Prostate gland (tissue), 2 donors: ENCODE measurements at regions not wholly inside any gene's neighbourhood (a gene's known extent, or its start where the extent isn't known, plus 50 kb on each side); places are given as distances from the start of the nearest gene placed in this dataset.

ENCODE experiments used
- CTCF ChIP-seq, 4 experiments: fragments of 200-600 bp in 2 of 4; fragments of 450-650 bp in 2 of 4; sonication (generic) in 2 of 4; IDR thresholded peaks; 1 replicate in 3 of 4; 2 replicates in 1 of 4; pipeline ENCODE4 v1.5.1; 2016 to 2019; ENCODE audit warnings: antibody characterized with exemption in 4 of 4, mild to moderate bottlenecking in 2 of 4, moderate library complexity in 2 of 4
- POLR2AphosphoS5 ChIP-seq: sonication (generic); formaldehyde crosslinking; IDR thresholded peaks from one replicate; pipeline ENCODE4 v1.6.1; 2017; ENCODE audit warnings: antibody characterized with exemption

GRCh38 chr10:59019603-59020002, 156.8 kb upstream of the PHYHIPL start:
- TF ChIP-seq CTCF (IDR thresholded peaks at IDR 0.05) (no peak), POLR2AphosphoS5 (no peak)
